ENCODE measurements at regions not wholly inside any gene's neighbourhood (a gene's known extent, or its start where the extent isn't known, plus 50 kb on each side); places are given as distances from the start of the nearest gene placed in this dataset.

GRCh38 chr22:48088926-48089536 is 1326.6 kb downstream of the TBC1D22A start:
- TF ChIP-seq CTCF (IDR thresholded peaks at IDR 0.05; ENCODE audit: low read length) (no peak), EZH2 (optimal IDR thresholded peaks at IDR 0.05; ENCODE audit: low read depth, low read length) (no peak)

Measured in MM.1S (cell line).